BLaER1 treated with 17β-estradiol and CSF1 and Interleukin-3, amounts not matched to agents 10 nM and 100 nM (cell line): ENCODE measurements at regions not wholly inside any gene's neighbourhood (a gene's known extent, or its start where the extent isn't known, plus 50 kb on each side); places are given as distances from the start of the nearest gene placed in this dataset.
A peak's percentile ranks its signal among the peaks of the same experiment; 100 is the strongest.

ENCODE experiments used
- H3K27ac ChIP-seq, 11 experiments: shearing (Covaris generic); formaldehyde crosslinking; 2 replicates each; pipeline ENCODE4 v1.8.1; 2022
- H3K27me3 ChIP-seq, 11 experiments: shearing (Covaris generic); formaldehyde crosslinking; 2 replicates each; pipeline ENCODE4 v1.8.1; 2022
- H3K36me3 ChIP-seq, 11 experiments: shearing (Covaris generic); formaldehyde crosslinking; 2 replicates each; pipeline ENCODE4 v1.8.1; 2022
- H3K4me1 ChIP-seq, 10 experiments: shearing (Covaris generic); formaldehyde crosslinking; 2 replicates each; pipeline ENCODE4 v1.8.1; 2022
- H3K4me2 ChIP-seq, 11 experiments: shearing (Covaris generic); formaldehyde crosslinking; 2 replicates each; pipeline ENCODE4 v1.8.1; 2022
- H3K4me3 ChIP-seq, 10 experiments: shearing (Covaris generic); formaldehyde crosslinking; 2 replicates each; pipeline ENCODE4 v1.8.1; 2022
- H3K9ac ChIP-seq, 11 experiments: shearing (Covaris generic); formaldehyde crosslinking; 2 replicates each; pipeline ENCODE4 v1.8.1; 2022
- H3K9me3 ChIP-seq, 11 experiments: shearing (Covaris generic); formaldehyde crosslinking; replicated peaks in 1 of 11; 2 replicates each; pipeline ENCODE4 v1.8.1; 2022
- H4K20me1 ChIP-seq, 11 experiments: shearing (Covaris generic); formaldehyde crosslinking; 2 replicates each; pipeline ENCODE4 v1.8.1; 2022
- Cebpa-rat ChIP-seq, 11 experiments: shearing (Covaris generic); IDR thresholded peaks; 2 replicates each; pipeline ENCODE4 v1.8.1; 2022

GRCh38 chr18:1455605-1456004 lies 550.9 kb downstream of the ADCYAP1 start:
- no peak overlapping the region for H3K4me2 ChIP-seq
- no peaks in the 10 kb centered on the region for H3K27me3 ChIP-seq
- no peak for TF ChIP-seq Cebpa-rat (IDR thresholded peaks at IDR 0.05)

GRCh38 chr18:1458547-1458946 lies 553.9 kb downstream of the ADCYAP1 start:
- no peak for TF ChIP-seq Cebpa-rat (IDR thresholded peaks at IDR 0.05)
- Histone ChIP-seq H3K27ac (no peak overlapping the region), H3K4me3 (no peak overlapping the region), H3K9me3 (no peaks in the 10 kb centered on the region; a peak in 1 of 22 replicates), H4K20me1 (no peaks in the 10 kb centered on the region), H3K36me3 (no peaks in the 10 kb centered on the region), H3K9ac (no peak overlapping the region), H3K4me2 (no peak overlapping the region), H3K4me1 (no peaks in the 10 kb centered on the region), H3K27me3 (no peaks in the 10 kb centered on the region)

More at GRCh38 chr18:1455605-1456004, 550.9 kb downstream of the ADCYAP1 start:
- Histone ChIP-seq H3K36me3 (no peaks in the 10 kb centered on the region), H3K4me3 (no peak overlapping the region), H3K4me1 (no peaks in the 10 kb centered on the region), H4K20me1 (no peaks in the 10 kb centered on the region), H3K9me3 (peaks cover 0 to 24% (median 13%) of the 10 kb centered on the region in 11 experiments; a peak in 12 of 22 replicates), H3K27ac (no peak overlapping the region), H3K9ac (no peak overlapping the region)

GRCh38 chr18:1463981-1464380 lies 559.3 kb downstream of the ADCYAP1 start:
- Histone ChIP-seq H3K27me3 (no peaks in the 10 kb centered on the region), H3K4me3 (no peak overlapping the region), H3K4me1 (peaks cover 0 to 6% (median 0%) of the 10 kb centered on the region in 10 experiments; a peak in 2 of 20 replicates), H3K36me3 (no peaks in the 10 kb centered on the region), H3K27ac (no peak overlapping the region), H3K9me3 (no peaks in the 10 kb centered on the region), H3K9ac (no peak overlapping the region), H3K4me2 (no peak overlapping the region), H4K20me1 (no peaks in the 10 kb centered on the region)
- TF ChIP-seq Cebpa-rat (IDR thresholded peaks at IDR 0.05): no peak

GRCh38 chr18:1464444-1465217 lies 560.0 kb downstream of the ADCYAP1 start:
- no peaks in the 10 kb centered on the region for H3K27me3 ChIP-seq
- H3K9me3 ChIP-seq: no peaks in the 10 kb centered on the region
- 0 out of 22 replicates have a peak overlapping the region, but pooled peaks of 1 of the 11 experiments have one; percentile 9 for H3K4me2 ChIP-seq
- H4K20me1 ChIP-seq: no peaks in the 10 kb centered on the region
- no peaks in the 10 kb centered on the region for H3K36me3 ChIP-seq
- H3K27ac ChIP-seq: no peak overlapping the region
- TF ChIP-seq Cebpa-rat (IDR thresholded peaks at IDR 0.05): no peak
- H3K4me3 ChIP-seq: no peak overlapping the region
- H3K4me1 ChIP-seq: peaks cover 0 to 6% (median 0%) of the 10 kb centered on the region in 10 experiments; a peak in 2 of 20 replicates
- H3K9ac ChIP-seq: no peak overlapping the region

GRCh38 chr18:1466035-1466434 lies 561.4 kb downstream of the ADCYAP1 start:
- H3K4me2 ChIP-seq: no peak overlapping the region
- H3K4me3 ChIP-seq: no peak overlapping the region
- no peaks in the 10 kb centered on the region for H3K36me3 ChIP-seq
- H3K27me3 ChIP-seq: no peaks in the 10 kb centered on the region
- no peaks in the 10 kb centered on the region for H4K20me1 ChIP-seq
- no peak for TF ChIP-seq Cebpa-rat (IDR thresholded peaks at IDR 0.05)
- H3K9ac ChIP-seq: no peak overlapping the region
- peaks cover 0 to 6% (median 0%) of the 10 kb centered on the region in 10 experiments; a peak in 2 of 20 replicates for H3K4me1 ChIP-seq
- H3K9me3 ChIP-seq: peaks cover 0 to 9% (median 8%) of the 10 kb centered on the region in 11 experiments; a peak in 9 of 22 replicates
- no peak overlapping the region for H3K27ac ChIP-seq

- no peaks in the 10 kb centered on the region for H4K20me1 ChIP-seq
- H3K36me3 ChIP-seq: no peaks in the 10 kb centered on the region
- H3K27ac ChIP-seq: no peak overlapping the region
- H3K4me1 ChIP-seq: peaks cover 0 to 6% (median 0%) of the 10 kb centered on the region in 10 experiments; a peak in 2 of 20 replicates
- peaks cover 0 to 9% (median 8%) of the 10 kb centered on the region in 11 experiments; a peak in 9 of 22 replicates for H3K9me3 ChIP-seq
- no peaks in the 10 kb centered on the region for H3K27me3 ChIP-seq
- H3K4me2 ChIP-seq: no peak overlapping the region
- H3K9ac ChIP-seq: no peak overlapping the region
- no peak overlapping the region for H3K4me3 ChIP-seq
- TF ChIP-seq Cebpa-rat (IDR thresholded peaks at IDR 0.05): no peak
These were observed 562.8 kb downstream of the ADCYAP1 start for GRCh38 chr18:1467461-1467964.

- peaks cover 0 to 6% (median 0%) of the 10 kb centered on the region in 10 experiments; a peak in 2 of 20 replicates for H3K4me1 ChIP-seq
- no peaks in the 10 kb centered on the region for H4K20me1 ChIP-seq
- no peak overlapping the region for H3K4me3 ChIP-seq
- H3K9ac ChIP-seq: no peak overlapping the region
- H3K9me3 ChIP-seq: peaks cover 0 to 9% (median 8%) of the 10 kb centered on the region in 11 experiments; a peak in 9 of 22 replicates
- no peak overlapping the region for H3K4me2 ChIP-seq
- no peak overlapping the region for H3K27ac ChIP-seq
- no peaks in the 10 kb centered on the region for H3K36me3 ChIP-seq
- no peak for TF ChIP-seq Cebpa-rat (IDR thresholded peaks at IDR 0.05)
- H3K27me3 ChIP-seq: no peaks in the 10 kb centered on the region
These were observed 563.9 kb downstream of the ADCYAP1 start for GRCh38 chr18:1468550-1468949.

GRCh38 chr18:1475867-1476266 lies 571.2 kb downstream of the ADCYAP1 start:
- Histone ChIP-seq H3K27ac (no peak overlapping the region), H3K9ac (no peak overlapping the region), H3K4me1 (no peaks in the 10 kb centered on the region), H3K4me3 (no peak overlapping the region), H4K20me1 (no peaks in the 10 kb centered on the region), H3K9me3 (no peaks in the 10 kb centered on the region), H3K4me2 (no peak overlapping the region), H3K36me3 (no peaks in the 10 kb centered on the region), H3K27me3 (no peaks in the 10 kb centered on the region)
- TF ChIP-seq Cebpa-rat (IDR thresholded peaks at IDR 0.05): no peak

GRCh38 chr18:1480309-1480708 lies 575.6 kb downstream of the ADCYAP1 start:
- no peaks in the 10 kb centered on the region for H3K36me3 ChIP-seq
- H3K4me2 ChIP-seq: no peak overlapping the region
- no peaks in the 10 kb centered on the region for H4K20me1 ChIP-seq
- no peaks in the 10 kb centered on the region for H3K27me3 ChIP-seq
- no peaks in the 10 kb centered on the region for H3K9me3 ChIP-seq
- no peak for TF ChIP-seq Cebpa-rat (IDR thresholded peaks at IDR 0.05)
- H3K27ac ChIP-seq: no peak overlapping the region
- H3K4me1 ChIP-seq: no peaks in the 10 kb centered on the region
- no peak overlapping the region for H3K4me3 ChIP-seq
- H3K9ac ChIP-seq: no peak overlapping the region
